DOHH2 (cell line): ENCODE measurements at regions not wholly inside any gene's neighbourhood (a gene's known extent, or its start where the extent isn't known, plus 50 kb on each side); places are given as distances from the start of the nearest gene placed in this dataset.
"Not testable (repeated sequence)": the region's sequence is repeated elsewhere in the genome, so short reads cannot be mapped to it uniquely, and the experiment has no call there.

Experiments
- H3F3A ChIP-seq: fragments of 200-600 bp; sonication (generic), shearing (Covaris generic); 2 replicates; pipeline ENCODE4 v1.6.0; 2016; ENCODE audit warnings: antibody characterized with exemption, mild to moderate bottlenecking; ENCODE audit not compliant: control insufficient read depth, insufficient read depth
- H3K27ac ChIP-seq: fragments of 200-600 bp; sonication (generic); 2 replicates; pipeline ENCODE4 v1.5.1; 2014; ENCODE audit warnings: low read depth, mild to moderate bottlenecking, low read length, moderate library complexity
- H3K27me3 ChIP-seq: fragments of 200-600 bp; sonication (generic); 2 replicates; pipeline ENCODE4 v1.6.1; 2014; ENCODE audit warnings: mild to moderate bottlenecking, low read length, mixed read lengths; ENCODE audit not compliant: control insufficient read depth
- H3K36me3 ChIP-seq: fragments of 200-600 bp; sonication (generic); 2 replicates; pipeline ENCODE4 v1.6.1; 2014; ENCODE audit warnings: mild to moderate bottlenecking, low read length, moderate library complexity, mixed read lengths; ENCODE audit not compliant: control insufficient read depth
- H3K4me1 ChIP-seq: fragments of 200-600 bp; sonication (generic); 2 replicates; pipeline ENCODE4 v1.6.1; 2014; ENCODE audit warnings: mild to moderate bottlenecking, low read length, mixed read lengths; ENCODE audit not compliant: control insufficient read depth
- H3K4me2 ChIP-seq: fragments of 200-600 bp; sonication (generic); 2 replicates; pipeline ENCODE4 v1.6.0; 2014; ENCODE audit warnings: mild to moderate bottlenecking, low read length, moderate library complexity
- H3K4me3 ChIP-seq: fragments of 200-600 bp; sonication (generic); 2 replicates; pipeline ENCODE4 v1.5.1; 2014; ENCODE audit warnings: mild to moderate bottlenecking, low read length, mixed read lengths
- H3K79me2 ChIP-seq: fragments of 200-600 bp; sonication (generic); 2 replicates; pipeline ENCODE4 v1.6.1; 2014; ENCODE audit warnings: mild to moderate bottlenecking, low read length, mixed read lengths; ENCODE audit not compliant: control insufficient read depth
- H3K9me2 ChIP-seq: fragments of 200-600 bp; sonication (generic); replicated peaks from 2 replicates; pipeline ENCODE4 v1.6.1; 2014; ENCODE audit warnings: mild to moderate bottlenecking, low read length, mixed read lengths; ENCODE audit not compliant: control insufficient read depth
- H3K9me3 ChIP-seq: fragments of 200-600 bp; sonication (generic); 2 replicates; pipeline ENCODE4 v1.6.1; 2014; ENCODE audit warnings: antibody characterized with exemption, low read length, mixed read lengths; ENCODE audit not compliant: control insufficient read depth, insufficient read depth
- H4K20me1 ChIP-seq: fragments of 200-600 bp; sonication (generic); 2 replicates; pipeline ENCODE4 v1.6.0; 2014; ENCODE audit warnings: low read depth, mild to moderate bottlenecking, antibody characterized with exemption, low read length, moderate library complexity; ENCODE audit not compliant: control insufficient read depth, insufficient read depth
- EZH2phosphoT487 ChIP-seq: fragments of 200-600 bp; sonication (generic); IDR thresholded peaks from 2 replicates; pipeline ENCODE4 v1.6.1; 2017; ENCODE audit warnings: borderline replicate concordance, mild to moderate bottlenecking, antibody characterized with exemption, low read length, moderate library complexity, mixed read lengths
- TF ChIP-seq, protein P1 (sequence below): fragments of 200-600 bp; sonication (generic); IDR thresholded peaks from one replicate; pipeline ENCODE4 v1.5.1; 2014; ENCODE audit warnings: antibody characterized with exemption, mild to moderate bottlenecking, low read depth, low read length; ENCODE audit not compliant: poor library complexity, severe bottlenecking

DNA sequence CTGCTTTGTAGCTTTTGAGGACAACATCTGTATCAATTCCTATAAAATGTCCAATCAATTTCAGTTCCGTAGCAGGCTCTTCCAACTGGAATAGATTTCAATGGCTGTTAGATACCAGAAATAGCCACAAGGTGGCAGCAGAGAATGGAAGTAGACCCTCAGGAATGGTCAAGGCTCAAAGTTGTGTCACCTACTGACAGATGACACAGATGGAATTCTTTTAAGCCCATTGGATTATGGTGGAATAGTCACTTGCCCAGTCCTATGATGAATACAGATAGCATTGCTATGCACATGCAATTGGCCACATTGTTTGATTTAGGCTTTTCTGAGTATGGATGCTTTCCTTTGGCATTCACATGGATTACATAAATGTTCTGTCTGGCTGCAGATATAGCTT lies 130.4 kb upstream of the RADX start:
- Histone ChIP-seq H3K4me2 (no peak overlapping the region), H3K9me2 (no peaks in the 10 kb centered on the region), H3K4me3 (no peak overlapping the region), H4K20me1 (no peaks in the 10 kb centered on the region), H3K79me2 (no peaks in the 10 kb centered on the region), H3K27me3 (no peaks in the 10 kb centered on the region), H3K36me3 (no peaks in the 10 kb centered on the region), H3K4me1 (no peaks in the 10 kb centered on the region), H3K27ac (no peak overlapping the region), H3K9me3 (no peaks in the 10 kb centered on the region), H3F3A (no peaks in the 10 kb centered on the region)
- no peak for TF ChIP-seq EZH2phosphoT487
- TF ChIP-seq, protein P1, sequence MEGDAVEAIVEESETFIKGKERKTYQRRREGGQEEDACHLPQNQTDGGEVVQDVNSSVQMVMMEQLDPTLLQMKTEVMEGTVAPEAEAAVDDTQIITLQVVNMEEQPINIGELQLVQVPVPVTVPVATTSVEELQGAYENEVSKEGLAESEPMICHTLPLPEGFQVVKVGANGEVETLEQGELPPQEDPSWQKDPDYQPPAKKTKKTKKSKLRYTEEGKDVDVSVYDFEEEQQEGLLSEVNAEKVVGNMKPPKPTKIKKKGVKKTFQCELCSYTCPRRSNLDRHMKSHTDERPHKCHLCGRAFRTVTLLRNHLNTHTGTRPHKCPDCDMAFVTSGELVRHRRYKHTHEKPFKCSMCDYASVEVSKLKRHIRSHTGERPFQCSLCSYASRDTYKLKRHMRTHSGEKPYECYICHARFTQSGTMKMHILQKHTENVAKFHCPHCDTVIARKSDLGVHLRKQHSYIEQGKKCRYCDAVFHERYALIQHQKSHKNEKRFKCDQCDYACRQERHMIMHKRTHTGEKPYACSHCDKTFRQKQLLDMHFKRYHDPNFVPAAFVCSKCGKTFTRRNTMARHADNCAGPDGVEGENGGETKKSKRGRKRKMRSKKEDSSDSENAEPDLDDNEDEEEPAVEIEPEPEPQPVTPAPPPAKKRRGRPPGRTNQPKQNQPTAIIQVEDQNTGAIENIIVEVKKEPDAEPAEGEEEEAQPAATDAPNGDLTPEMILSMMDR, result peak; percentile 59

DNA sequence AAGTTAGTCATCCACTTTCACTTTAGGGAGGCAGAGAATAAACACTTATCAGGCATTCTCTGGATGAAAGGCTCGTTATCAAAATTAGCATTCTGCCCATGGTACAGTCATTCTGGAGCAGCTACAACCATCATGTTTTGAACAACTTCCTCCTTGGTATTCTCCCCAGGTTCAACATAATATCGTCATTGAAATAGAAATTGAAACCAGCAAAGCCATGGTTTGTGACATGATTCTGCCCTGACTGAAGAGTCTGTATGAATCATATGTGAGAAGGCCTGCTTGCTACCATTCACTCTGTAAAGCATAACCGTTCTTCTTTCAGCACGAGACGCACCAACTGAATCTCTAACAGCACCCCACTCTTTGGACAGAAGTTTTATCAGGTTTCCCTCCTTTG lies 127.5 kb upstream of the RADX start:
- Histone ChIP-seq H4K20me1 (no peaks in the 10 kb centered on the region), H3F3A (no peaks in the 10 kb centered on the region), H3K27me3 (no peaks in the 10 kb centered on the region), H3K27ac (no peak overlapping the region), H3K79me2 (no peaks in the 10 kb centered on the region), H3K36me3 (no peaks in the 10 kb centered on the region), H3K9me2 (no peaks in the 10 kb centered on the region), H3K4me3 (no peak overlapping the region), H3K9me3 (no peaks in the 10 kb centered on the region), H3K4me1 (no peaks in the 10 kb centered on the region), H3K4me2 (no peak overlapping the region)
- TF ChIP-seq EZH2phosphoT487, result no peak
- TF ChIP-seq, protein P1, result no peak

DNA sequence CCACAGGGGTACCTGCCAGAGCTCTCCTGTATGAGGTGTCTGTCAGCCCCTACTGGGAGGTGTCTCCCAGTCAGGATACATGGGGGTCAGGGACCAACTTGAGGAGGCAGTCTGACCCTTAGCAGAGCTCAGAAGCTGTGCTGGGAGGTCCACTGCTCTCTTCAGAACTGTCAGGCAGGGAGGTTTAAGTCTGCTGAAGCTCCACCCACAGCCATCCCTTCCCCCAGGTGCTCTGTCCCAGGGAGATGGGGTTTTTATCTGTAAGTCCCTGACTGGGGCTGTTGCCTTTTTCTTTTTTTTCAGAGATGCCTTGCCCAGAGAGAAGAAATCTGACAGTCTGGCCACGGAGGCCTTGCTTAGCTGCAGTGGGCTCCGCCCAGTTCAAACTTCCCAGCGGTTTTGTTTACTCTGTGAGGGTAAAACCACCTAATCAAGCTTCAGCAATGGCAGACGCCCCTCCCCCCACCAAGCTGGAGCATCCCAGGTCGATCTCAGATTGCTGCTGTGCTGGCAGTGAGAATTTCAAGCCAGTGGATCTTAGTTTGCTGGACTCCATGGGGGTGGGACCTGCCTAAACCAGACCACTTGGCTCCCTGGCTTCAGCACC lies 118.5 kb upstream of the RADX start:
- not testable (repeated sequence) for H3K27me3 ChIP-seq, H3K27ac ChIP-seq, H3K9me2 ChIP-seq, H3K4me1 ChIP-seq, H3K9me3 ChIP-seq, H4K20me1 ChIP-seq, H3K4me2 ChIP-seq, H3F3A ChIP-seq, H3K4me3 ChIP-seq, H3K79me2 ChIP-seq, H3K36me3 ChIP-seq

DNA sequence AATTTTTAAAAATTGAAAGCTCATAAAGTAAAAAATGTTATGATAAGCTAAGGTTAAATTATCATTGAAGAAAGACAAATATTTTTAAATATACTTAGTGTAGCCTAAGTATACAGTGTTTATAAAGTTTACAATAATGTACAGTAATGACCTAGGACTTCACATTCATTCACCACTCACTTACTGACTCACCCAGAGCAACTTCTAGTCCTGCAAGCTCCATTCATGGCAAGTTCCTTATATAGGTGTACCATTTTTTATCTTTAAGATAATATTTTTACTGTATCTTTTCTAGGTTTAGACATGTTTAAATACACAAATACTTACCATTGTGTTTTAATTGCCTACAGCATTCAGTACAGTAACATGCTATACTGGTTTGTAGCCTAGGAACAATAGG lies 112.3 kb upstream of the RADX start:
- no peaks in the 10 kb centered on the region for H4K20me1 ChIP-seq
- no peaks in the 10 kb centered on the region for H3K79me2 ChIP-seq
- H3K9me3 ChIP-seq, result no peaks in the 10 kb centered on the region
- H3K4me2 ChIP-seq, result no peak overlapping the region
- no peaks in the 10 kb centered on the region for H3K36me3 ChIP-seq
- H3K4me1 ChIP-seq, result peaks cover 4% of the 10 kb centered on the region
- H3K27ac ChIP-seq, result no peak overlapping the region
- H3K9me2 ChIP-seq, result no peaks in the 10 kb centered on the region
- H3K4me3 ChIP-seq, result no peak overlapping the region
- H3F3A ChIP-seq, result no peaks in the 10 kb centered on the region
- no peaks in the 10 kb centered on the region for H3K27me3 ChIP-seq
- TF ChIP-seq, protein P1, result no peak
- TF ChIP-seq EZH2phosphoT487, result no peak
